ENCODE measurements at regions not wholly inside any gene's neighbourhood (a gene's known extent, or its start where the extent isn't known, plus 50 kb on each side); places are given as distances from the start of the nearest gene placed in this dataset.
A peak's percentile ranks its signal among the peaks of the same experiment; 100 is the strongest.
"Not testable (repeated sequence)": the region's sequence is repeated elsewhere in the genome, so short reads cannot be mapped to it uniquely, and the experiment has no call there.

DNA sequence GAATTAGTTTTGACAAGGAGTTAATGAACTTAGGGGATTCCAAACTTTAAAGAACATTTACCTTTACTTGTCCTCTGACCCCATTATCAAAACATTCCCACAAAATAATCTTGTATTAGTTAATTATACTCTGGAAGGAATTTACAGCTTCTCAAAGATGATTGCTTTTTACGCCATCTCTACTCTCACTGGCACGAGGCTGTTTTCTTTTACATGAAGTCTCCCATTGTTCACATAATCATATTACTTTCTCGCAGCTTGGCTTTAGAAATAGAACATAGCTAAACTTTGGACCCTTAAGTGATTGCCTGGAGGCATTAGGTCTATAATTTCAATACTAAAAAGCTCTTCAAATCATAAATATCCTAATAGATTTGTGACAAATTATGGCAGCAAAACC lies 592.9 kb downstream of the TRIML1 start:
- DNase-seq: no peak
- no peak overlapping the region for H3K27ac ChIP-seq
- WGBS, 3 donors: 80 to 82% (median 82%) methylated on average over 3 of the region's 3 CpGs
- TF ChIP-seq, protein P1, sequence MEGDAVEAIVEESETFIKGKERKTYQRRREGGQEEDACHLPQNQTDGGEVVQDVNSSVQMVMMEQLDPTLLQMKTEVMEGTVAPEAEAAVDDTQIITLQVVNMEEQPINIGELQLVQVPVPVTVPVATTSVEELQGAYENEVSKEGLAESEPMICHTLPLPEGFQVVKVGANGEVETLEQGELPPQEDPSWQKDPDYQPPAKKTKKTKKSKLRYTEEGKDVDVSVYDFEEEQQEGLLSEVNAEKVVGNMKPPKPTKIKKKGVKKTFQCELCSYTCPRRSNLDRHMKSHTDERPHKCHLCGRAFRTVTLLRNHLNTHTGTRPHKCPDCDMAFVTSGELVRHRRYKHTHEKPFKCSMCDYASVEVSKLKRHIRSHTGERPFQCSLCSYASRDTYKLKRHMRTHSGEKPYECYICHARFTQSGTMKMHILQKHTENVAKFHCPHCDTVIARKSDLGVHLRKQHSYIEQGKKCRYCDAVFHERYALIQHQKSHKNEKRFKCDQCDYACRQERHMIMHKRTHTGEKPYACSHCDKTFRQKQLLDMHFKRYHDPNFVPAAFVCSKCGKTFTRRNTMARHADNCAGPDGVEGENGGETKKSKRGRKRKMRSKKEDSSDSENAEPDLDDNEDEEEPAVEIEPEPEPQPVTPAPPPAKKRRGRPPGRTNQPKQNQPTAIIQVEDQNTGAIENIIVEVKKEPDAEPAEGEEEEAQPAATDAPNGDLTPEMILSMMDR (IDR thresholded peaks at IDR 0.05): no peak
- TF ChIP-seq POLR2A (IDR thresholded peaks at IDR 0.05): no peak
- H3K9me3 ChIP-seq: no peaks in the 10 kb centered on the region
- H3K36me3 ChIP-seq: no peaks in the 10 kb centered on the region
- intact Hi-C loops (cut with DNase I): no loop called here
- no peaks in the 10 kb centered on the region for H3K4me1 ChIP-seq (ENCODE audit: insufficient read depth)
- no peaks in the 10 kb centered on the region for H3K27me3 ChIP-seq
- H3K4me3 ChIP-seq: no peak overlapping the region

DNA sequence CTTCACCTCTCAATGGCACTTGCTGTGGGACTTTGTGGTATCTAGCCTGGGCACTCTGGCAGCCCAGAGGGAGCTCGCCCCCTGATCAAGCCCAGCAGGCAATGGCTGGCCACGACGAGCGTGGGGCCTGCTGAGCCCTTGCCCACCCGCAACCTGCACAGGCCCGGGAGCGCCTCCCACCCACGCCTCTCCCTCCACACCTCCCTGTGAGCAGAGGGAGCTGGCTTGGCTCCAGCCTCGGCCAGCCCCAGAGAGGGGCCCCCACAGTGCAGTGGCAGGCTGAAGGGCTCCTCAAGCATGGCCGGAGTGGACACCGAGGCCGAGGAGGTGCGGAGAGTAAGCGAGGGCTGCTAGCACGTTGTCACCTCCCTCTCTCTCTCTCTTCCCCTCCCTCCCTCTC lies 595.8 kb downstream of the TRIML1 start:
- WGBS, 3 donors: 85 to 94% (median 89%) methylated on average over 15 of the region's 15 CpGs
- H3K27ac ChIP-seq: no peak overlapping the region
- no peaks in the 10 kb centered on the region for H3K36me3 ChIP-seq
- H3K4me1 ChIP-seq (ENCODE audit: insufficient read depth): no peaks in the 10 kb centered on the region
- H3K4me3 ChIP-seq: no peak overlapping the region
- TF ChIP-seq, protein P1 (IDR thresholded peaks at IDR 0.05): no peak
- no peak for TF ChIP-seq POLR2A (IDR thresholded peaks at IDR 0.05)
- H3K9me3 ChIP-seq: no peaks in the 10 kb centered on the region
- intact Hi-C loops (cut with DNase I): no loop called here
- no peaks in the 10 kb centered on the region for H3K27me3 ChIP-seq
- no peak for DNase-seq

DNA sequence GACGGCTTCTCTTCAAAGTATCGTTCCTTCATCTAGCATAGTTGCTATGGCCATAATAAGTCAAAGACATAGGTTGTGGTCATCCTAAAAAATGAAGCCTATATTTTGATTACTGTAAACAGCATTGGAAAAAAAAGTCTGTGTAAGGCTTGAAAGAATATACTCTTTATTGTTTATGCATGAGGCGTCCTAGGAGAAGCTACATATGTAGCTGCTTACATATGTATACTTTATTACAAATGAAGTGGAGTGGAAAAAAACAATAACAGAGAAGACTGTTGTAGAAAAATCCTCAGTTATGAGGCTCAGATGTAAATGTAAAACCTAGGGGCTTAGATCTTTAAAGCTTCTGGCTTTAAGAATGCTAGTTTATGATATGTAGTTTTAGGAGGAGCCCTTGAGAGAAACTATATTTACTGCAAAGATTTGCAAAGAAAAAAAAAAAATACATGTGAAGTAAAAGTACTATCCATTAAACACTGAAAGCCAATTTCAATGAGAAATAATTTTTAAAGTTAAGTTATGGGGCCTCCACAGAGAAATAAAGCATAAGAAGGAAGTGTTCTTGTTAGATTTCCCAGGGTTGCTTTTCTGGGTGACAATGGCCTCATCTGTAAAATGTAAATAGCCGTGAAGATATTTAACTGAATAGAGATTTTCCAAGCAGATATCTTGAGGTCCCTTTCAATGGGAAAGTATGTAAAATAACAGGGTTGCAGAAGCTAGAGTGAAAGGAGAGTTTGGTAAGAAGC lies 598.2 kb downstream of the TRIML1 start:
- Histone ChIP-seq H3K4me1 (ENCODE audit: insufficient read depth) (no peaks in the 10 kb centered on the region), H3K27ac (no peak overlapping the region), H3K4me3 (no peak overlapping the region), H3K27me3 (no peaks in the 10 kb centered on the region), H3K9me3 (no peaks in the 10 kb centered on the region), H3K36me3 (no peaks in the 10 kb centered on the region)
- intact Hi-C loops (cut with DNase I): no loop called here
- no peak for DNase-seq
- 92 to 93% (median 92%) methylated on average over 4 of the region's 4 CpGs for WGBS, 3 donors
- no peak for TF ChIP-seq EP300 (IDR thresholded peaks at IDR 0.05)
- TF ChIP-seq, protein P1 (IDR thresholded peaks at IDR 0.05): no peak
- no peak for TF ChIP-seq POLR2A (IDR thresholded peaks at IDR 0.05)

DNA sequence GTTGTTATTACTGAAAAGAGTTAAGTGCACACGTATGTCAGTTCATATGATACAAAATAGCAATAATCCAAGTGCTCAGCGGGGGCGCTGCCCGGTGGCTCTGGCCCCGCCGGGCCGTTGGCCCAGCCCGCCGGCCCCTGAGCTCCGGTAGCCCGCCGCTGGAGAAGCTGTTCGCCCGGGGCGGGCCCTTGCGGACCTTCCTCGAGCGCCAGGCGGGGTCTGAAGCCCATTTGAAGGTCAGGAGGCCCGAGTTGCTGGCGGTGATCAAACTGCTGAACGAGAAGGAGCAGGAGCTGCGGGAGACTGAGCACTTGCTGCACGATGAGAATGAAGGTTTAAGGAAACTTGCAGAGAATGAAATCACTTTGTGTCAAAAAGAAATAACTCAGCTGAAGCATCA lies 599.0 kb downstream of the TRIML1 start:
- H3K36me3 ChIP-seq; H3K27me3 ChIP-seq; intact Hi-C loops (cut with DNase I); H3K4me1 ChIP-seq (ENCODE audit: insufficient read depth); H3K9me3 ChIP-seq; H3K27ac ChIP-seq: not testable (repeated sequence)
- H3K4me3 ChIP-seq: peak overlapping the region; percentile 23
- 80 to 94% (median 93%) methylated on average over 20 to 24 of the region's 24 CpGs for WGBS, 3 donors
- peak in 2 of 5 donors; percentile 14 to 19 for DNase-seq

DNA sequence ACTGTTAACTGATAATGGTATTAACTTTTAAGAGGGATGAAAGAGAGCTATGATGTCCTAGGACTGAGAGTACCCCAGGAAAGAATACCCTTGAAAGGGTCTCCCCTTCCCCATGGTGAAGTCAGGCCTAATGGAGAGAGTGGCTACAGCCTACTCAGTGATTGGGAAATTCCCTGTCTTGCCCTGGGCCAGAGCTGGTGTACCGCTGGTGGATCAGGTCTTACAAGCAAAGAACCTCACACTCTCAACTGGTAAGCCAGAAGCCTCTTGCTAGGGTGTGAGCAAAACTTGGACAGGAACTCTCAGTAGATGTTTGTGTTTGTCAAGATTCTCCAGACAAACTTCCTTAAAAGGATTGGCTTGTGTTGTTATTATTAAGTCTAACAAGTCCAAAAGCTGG lies 600.9 kb downstream of the TRIML1 start:
- H3K27me3 ChIP-seq; intact Hi-C loops (cut with DNase I); H3K9me3 ChIP-seq; H3K4me3 ChIP-seq; DNase-seq; H3K36me3 ChIP-seq; H3K4me1 ChIP-seq (ENCODE audit: insufficient read depth); H3K27ac ChIP-seq: not testable (repeated sequence)
- WGBS, 3 donors: 100% methylated on average over 1 of the region's 1 CpG; no CpG with 5 or more reads in 1 of the 3 donors

DNA sequence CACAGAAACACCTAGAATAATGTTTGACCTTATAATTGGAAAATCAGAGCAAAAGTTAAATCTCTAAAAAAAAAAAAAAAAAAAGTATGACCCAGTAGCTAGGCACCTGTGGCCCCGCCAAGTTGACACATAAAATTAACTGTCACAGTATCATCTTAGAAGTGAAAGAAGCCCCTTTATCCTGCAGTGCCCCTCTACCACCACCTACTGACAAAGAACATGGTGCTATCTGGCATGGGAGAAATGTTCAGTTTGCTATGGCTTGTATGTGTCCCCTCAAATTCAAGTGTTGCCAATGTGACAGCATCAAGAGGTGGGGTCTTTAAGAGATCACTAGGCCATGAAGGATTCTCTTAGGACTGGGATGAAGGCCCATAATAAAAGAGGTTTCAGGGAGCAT lies 601.5 kb downstream of the TRIML1 start:
- H3K27ac ChIP-seq; intact Hi-C loops (cut with DNase I); H3K4me3 ChIP-seq; H3K9me3 ChIP-seq; H3K36me3 ChIP-seq; DNase-seq; H3K27me3 ChIP-seq; H3K4me1 ChIP-seq (ENCODE audit: insufficient read depth): not testable (repeated sequence)
- 60 to 88% methylated on average over 1 of the region's 1 CpG; no CpG with 5 or more reads in 1 of the 3 donors for WGBS, 3 donors
